ENCODE measurements at regions not wholly inside any gene's neighbourhood (a gene's known extent, or its start where the extent isn't known, plus 50 kb on each side); places are given as distances from the start of the nearest gene placed in this dataset.

- DNase-seq: no peak
Measured at GRCh38 chr2:11018651-11019185, 107.0 kb downstream of the KCNF1 start.

- DNase-seq: no peak
Measured at GRCh38 chr2:11019614-11020013, 107.9 kb downstream of the KCNF1 start.

- DNase-seq: no peak
Measured at GRCh38 chr2:11022064-11022463, 110.3 kb downstream of the KCNF1 start.

DNA sequence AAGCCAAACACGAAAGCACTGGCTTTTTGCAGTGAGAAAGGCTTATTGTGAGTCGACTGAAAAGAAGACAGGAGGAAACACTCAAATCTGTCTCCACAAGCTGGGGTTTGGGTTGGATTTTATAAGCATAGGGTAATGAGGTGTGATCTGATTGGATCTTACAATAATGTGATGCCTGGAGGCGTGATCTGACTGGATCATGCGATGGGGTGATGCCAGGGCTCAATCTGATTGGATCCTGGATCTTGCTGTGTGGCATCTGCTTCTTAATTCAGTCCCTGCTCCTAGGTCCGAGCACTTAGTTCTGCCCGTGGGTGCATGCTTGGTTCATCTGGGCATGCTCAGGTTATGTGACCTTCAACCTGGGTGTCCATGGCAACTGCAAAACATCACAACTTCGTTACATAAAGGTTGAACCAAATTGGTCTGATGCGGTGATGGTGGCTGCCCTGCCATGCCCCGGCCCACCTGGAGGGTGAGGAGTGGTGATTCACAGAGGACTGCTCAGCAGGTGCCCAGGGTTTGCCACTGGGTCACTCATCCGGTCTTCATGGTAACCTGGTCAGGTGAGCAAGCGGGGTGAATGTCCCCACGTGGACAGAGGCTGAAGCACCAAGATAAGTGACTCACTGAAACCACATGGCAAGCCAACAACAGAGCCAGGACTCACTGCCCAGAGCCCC lies 111.0 kb downstream of the KCNF1 start:
- DNase-seq: no peak

GRCh38 chr2:11023326-11024258 lies 111.9 kb downstream of the KCNF1 start:
- DNase-seq: no peak

- no peak for DNase-seq
Measured at GRCh38 chr2:11024259-11024645, 112.5 kb downstream of the KCNF1 start.

DNA sequence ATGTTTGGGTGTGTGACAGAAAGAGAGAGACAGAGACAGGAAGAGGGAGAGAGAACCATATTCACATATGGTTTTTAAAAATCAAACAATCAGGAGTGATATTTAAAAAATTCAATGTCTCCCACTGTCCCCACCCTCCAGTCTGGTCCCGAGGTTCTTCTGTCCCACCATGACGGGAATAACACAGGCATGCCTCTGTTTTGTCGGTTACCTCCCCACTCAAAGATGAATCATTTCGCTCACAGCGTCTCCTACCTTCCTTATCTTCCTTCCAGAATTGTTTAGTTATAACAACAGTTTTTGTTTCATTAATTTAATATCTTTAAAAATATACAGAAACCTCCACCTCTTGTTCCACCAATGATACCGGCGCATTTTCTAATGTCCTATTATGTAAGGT lies 113.0 kb downstream of the KCNF1 start:
- DNase-seq: no peak

GRCh38 chr2:11026286-11026921 lies 114.7 kb downstream of the KCNF1 start:
- no peak for DNase-seq

- DNase-seq: no peak
Measured at GRCh38 chr2:11027195-11027594, 115.5 kb downstream of the KCNF1 start.

DNA sequence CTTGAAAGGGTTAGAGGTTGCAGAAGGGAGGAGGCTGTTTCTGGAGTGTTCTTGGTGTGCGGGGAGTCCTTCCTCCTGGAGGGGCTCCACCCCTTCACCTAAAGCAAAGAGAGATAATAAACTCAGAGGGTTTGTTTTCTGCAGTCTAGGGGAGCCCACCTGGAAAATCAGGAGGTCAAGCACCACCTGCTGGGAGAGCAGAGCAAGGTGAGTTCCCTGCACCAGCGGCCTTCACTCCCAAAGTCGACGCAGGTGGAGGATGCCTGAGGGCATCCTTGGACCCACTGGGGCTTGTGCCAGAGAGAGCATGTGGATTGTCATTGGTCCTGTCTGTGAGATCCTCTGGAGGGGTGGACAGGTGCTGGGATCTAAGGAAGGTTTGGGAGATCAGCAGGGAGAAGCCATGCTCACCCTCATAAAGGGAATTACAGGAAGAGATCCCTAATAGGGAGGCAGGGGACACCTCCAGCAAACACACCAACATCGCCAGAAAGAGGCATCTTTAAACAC lies 116.7 kb downstream of the KCNF1 start:
- no peak for DNase-seq

DNA sequence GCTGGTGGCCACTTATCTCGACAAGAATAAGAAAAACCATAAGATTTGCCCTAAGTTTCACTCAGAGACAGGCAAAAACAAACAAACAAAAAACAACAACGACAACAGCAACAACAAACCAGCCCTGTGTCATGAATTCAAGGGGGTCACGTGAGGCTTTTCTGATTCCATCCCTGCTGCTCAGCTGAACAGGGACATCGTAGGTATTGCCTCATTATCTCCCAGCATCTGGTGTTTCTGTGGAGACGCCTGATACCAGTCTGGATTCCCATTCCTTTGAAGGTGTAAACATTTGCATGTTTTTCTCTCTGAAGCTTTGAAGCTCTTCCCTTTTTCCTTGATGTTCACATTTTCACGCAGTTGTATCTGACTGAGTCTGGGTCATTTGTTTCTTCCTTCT lies 117.4 kb downstream of the KCNF1 start:
- no peak for DNase-seq

DNA sequence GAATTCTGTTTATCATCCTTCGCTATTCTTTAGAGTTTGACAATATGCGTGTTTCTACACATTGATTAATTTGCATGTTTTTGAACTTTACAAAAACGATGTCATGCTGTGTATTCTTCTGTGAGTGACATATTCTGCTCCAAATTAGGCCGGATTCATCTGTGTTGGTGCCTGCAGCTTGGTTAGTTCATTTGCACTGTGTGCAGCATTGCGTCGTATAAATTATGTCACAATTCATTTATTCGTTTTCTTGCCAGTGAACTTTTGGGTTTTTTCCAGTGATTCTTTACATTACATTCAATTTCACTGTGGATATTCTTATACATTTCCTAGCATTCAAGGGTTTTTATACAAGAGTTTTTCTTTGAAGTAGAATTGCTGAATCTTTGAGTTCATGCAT lies 118.3 kb downstream of the KCNF1 start:
- DNase-seq: no peak

GRCh38 chr2:11030909-11031308 lies 119.2 kb downstream of the KCNF1 start:
- no peak for DNase-seq

GRCh38 chr2:11031876-11032275 lies 120.1 kb downstream of the KCNF1 start:
- no peak for DNase-seq

DNA sequence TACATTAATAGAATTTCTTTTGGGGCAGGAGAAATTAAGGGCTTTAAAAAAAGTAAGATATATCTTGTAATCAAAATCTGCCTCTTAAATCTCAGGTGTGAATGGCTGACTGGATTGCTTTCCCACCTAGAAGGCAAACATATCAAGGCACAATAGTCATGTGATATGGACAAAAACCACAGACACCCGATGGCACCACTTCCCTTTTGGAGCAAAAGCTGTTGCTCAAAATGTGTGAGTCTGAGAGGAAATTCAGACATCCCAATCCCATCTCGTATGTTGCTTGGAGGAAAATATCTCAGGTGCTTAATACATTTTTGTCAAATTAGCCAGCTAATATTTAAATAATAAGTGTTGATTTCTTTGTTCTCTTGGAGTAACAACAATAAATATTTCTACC lies 120.7 kb downstream of the KCNF1 start:
- DNase-seq: no peak

- no peak for DNase-seq
Measured at GRCh38 chr2:11033114-11033513, 121.4 kb downstream of the KCNF1 start.

DNA sequence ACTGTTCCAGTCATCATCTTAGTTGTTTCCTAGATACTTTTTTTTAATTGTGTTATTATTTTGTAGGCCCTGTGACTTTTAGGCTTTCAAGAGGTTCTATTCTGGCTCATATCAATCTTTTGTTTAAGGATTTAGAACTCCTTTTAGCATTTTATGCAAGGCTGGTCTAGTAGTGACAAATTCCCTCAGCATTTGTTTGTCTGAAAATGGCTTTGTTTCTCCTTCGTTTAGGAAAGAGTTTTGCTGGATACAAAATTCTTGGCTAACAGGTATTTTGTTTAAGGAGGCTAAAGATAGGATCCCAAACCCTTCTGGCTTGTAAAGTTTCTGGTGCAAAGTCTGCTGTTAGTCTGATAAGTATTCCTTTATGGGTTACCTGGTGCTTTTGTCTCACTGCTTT lies 116.6 kb upstream of the SLC66A3 start:
- DNase-seq: no peak

GRCh38 chr2:11040992-11041391 lies 114.3 kb upstream of the SLC66A3 start:
- no peak for DNase-seq

DNA sequence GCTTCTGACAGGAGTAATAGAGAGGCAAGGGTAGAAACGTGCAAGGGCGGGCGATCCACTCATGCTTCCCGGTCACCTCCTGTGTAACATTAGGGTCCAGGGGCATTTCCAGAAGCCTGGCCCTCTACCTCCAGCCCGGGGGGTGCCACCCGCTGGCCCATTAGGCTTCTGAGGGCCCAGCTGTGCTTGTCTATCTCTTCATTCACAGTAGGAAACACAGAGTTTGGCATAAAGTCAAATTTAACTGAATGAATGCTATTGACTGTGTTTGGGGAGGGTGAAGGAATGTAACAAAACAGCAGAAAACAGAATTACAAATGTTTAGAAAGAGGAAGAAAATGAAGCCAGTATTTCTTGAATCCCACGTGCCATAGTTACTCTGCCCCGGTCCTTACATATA lies 112.4 kb upstream of the SLC66A3 start:
- DNase-seq: no peak

DNA sequence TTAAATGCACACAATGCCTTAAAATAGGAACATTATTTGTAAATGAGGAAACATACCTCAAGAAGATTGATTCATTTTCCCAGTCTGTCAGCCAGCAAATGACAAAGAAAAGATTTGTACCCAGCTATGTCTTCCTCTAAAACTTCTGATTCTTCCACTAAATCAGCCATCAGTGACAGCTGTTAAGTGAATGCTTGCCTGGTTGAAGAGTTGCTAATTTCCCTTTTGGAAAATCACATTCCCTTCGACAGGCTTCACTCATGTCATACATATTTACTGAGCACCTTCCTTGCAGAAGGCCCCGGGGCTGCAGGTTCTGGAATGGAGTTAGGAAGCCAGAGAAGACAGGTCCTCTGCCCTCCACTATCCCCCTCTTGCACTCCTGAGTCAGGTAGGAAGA lies 112.0 kb upstream of the SLC66A3 start:
- no peak for DNase-seq

GRCh38 chr2:11044201-11044600 lies 111.1 kb upstream of the SLC66A3 start:
- DNase-seq: no peak

DNA sequence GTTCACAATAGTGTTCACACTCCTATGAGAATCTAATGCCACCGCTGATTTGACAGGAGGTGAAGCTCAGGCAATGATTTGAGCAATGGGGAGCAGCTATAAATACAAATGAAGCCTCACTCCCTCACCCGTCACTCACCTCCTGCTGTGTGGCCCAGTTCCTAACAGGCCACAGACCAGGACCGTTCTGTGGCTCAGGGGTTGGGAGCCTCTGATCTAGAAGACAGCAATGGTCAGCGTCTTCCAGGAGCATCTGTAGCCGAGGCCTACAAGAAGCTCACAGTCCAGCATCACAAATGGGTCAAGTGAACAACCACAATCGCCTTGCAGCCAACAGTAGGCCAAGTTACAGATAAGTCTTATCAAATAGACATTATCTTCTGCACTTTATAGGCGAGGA lies 110.0 kb upstream of the SLC66A3 start:
- DNase-seq: no peak

GRCh38 chr2:11048335-11049008 lies 106.8 kb upstream of the SLC66A3 start:
- no peak for DNase-seq

All from amniotic stem cell (primary cell).